H1 (cell line): ENCODE measurements at regions not wholly inside any gene's neighbourhood (a gene's known extent, or its start where the extent isn't known, plus 50 kb on each side); places are given as distances from the start of the nearest gene placed in this dataset.

Experiments
- CREB1 ChIP-seq: IDR thresholded peaks from 2 replicates; pipeline ENCODE4 v1.6.1; 2012; ENCODE audit warnings: inconsistent platforms
- EZH2 ChIP-seq: fragments of 200-600 bp; sonication (generic); IDR thresholded peaks from 2 replicates; pipeline ENCODE4 v1.7.1; 2012; ENCODE audit warnings: low read depth, mild to moderate bottlenecking, moderate library complexity, low read length, inconsistent platforms; ENCODE audit not compliant: severe bottlenecking
- GTF2F1 ChIP-seq: IDR thresholded peaks from 2 replicates; pipeline ENCODE4 v1.6.1; 2012; ENCODE audit warnings: low read depth, low read length, improper control_type of control experiment, borderline replicate concordance
- JUND ChIP-seq: IDR thresholded peaks from 2 replicates; pipeline ENCODE4 v1.6.1; 2011; ENCODE audit warnings: mild to moderate bottlenecking, improper control_type of control experiment, low read length
- KDM1A ChIP-seq: fragments of 200-600, 300-600 bp; sonication (generic); IDR thresholded peaks from 2 replicates; pipeline ENCODE4 v1.7.1; 2016; ENCODE audit warnings: mild to moderate bottlenecking, low read length, borderline replicate concordance
- POLR2A ChIP-seq, 2 experiments: IDR thresholded peaks; 1 replicate in 1 of 2; 2 replicates in 1 of 2; pipeline ENCODE4 v1.6.1; 2011; ENCODE audit warnings: low read depth in 2 of 2, low read length in 2 of 2, mild to moderate bottlenecking in 2 of 2; ENCODE audit errors: control extremely low read depth in 1 of 2
- SAP30 ChIP-seq: fragments of 300-600 bp; sonication (generic); IDR thresholded peaks from 2 replicates; pipeline ENCODE4 v1.7.1; 2012; ENCODE audit warnings: low read length, moderate library complexity, mild to moderate bottlenecking, inconsistent platforms; ENCODE audit not compliant: insufficient read depth, insufficient replicate concordance
- TAF1 ChIP-seq: IDR thresholded peaks from 2 replicates; pipeline ENCODE4 v1.6.1; 2011; ENCODE audit warnings: mild to moderate bottlenecking, low read depth, low read length
- TCF12 ChIP-seq: IDR thresholded peaks from 2 replicates; pipeline ENCODE4 v1.6.1; 2011; ENCODE audit warnings: low read depth, mild to moderate bottlenecking, low read length
- TEAD4 ChIP-seq: IDR thresholded peaks from 2 replicates; pipeline ENCODE4 v1.6.1; 2012; ENCODE audit warnings: low read depth, low read length, inconsistent platforms, mixed read lengths
- TF ChIP-seq, protein P1 (sequence below), 3 experiments: IDR thresholded peaks; 1 replicate in 2 of 3; 2 replicates in 1 of 3; pipeline versions ENCODE4 v1.5.1 to v1.6.1; 2011; ENCODE audit warnings: low read length in 3 of 3, mild to moderate bottlenecking in 3 of 3, inconsistent platforms in 2 of 3, low read depth in 1 of 3, moderate library complexity in 1 of 3; ENCODE audit not compliant: insufficient read depth in 1 of 3; ENCODE audit errors: control extremely low read depth in 1 of 3

DNA sequence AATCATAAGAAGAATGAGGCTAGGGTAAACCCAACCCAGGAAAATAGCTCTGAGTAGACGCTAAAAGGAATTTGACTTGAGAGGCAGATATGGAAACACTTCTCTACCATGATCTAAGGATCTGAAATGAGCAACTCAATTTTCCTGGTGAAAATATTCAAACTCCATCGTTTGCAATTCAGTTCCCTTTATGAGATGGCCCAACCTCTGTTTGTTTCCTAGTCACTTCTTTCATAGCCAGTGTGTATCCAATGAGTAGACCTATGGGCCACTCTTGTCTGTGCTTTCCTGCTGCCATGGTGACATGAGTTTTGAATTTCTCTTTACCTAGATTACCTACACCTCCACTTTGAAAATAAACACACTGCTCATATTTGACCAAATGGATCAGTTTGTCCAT is 176.2 kb upstream of the GPRIN3 start:
- TF ChIP-seq TEAD4 (no peak), CREB1 (no peak), EZH2 (no peak), POLR2A (IDR thresholded peaks at IDR 0.05; ENCODE audit: control extremely low read depth in 1 of 2, low read depth in 2 of 2, low read length in 2 of 2) (no peak), JUND (no peak), KDM1A (no peak), TAF1 (no peak), TCF12 (no peak), GTF2F1 (no peak), SAP30 (no peak)
- TF ChIP-seq, protein P1, sequence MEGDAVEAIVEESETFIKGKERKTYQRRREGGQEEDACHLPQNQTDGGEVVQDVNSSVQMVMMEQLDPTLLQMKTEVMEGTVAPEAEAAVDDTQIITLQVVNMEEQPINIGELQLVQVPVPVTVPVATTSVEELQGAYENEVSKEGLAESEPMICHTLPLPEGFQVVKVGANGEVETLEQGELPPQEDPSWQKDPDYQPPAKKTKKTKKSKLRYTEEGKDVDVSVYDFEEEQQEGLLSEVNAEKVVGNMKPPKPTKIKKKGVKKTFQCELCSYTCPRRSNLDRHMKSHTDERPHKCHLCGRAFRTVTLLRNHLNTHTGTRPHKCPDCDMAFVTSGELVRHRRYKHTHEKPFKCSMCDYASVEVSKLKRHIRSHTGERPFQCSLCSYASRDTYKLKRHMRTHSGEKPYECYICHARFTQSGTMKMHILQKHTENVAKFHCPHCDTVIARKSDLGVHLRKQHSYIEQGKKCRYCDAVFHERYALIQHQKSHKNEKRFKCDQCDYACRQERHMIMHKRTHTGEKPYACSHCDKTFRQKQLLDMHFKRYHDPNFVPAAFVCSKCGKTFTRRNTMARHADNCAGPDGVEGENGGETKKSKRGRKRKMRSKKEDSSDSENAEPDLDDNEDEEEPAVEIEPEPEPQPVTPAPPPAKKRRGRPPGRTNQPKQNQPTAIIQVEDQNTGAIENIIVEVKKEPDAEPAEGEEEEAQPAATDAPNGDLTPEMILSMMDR (IDR thresholded peaks at IDR 0.05; ENCODE audit: control extremely low read depth in 1 of 3, insufficient read depth in 1 of 3, low read depth in 1 of 3, low read length in 3 of 3), result no peak
